H9 (cell line): ENCODE measurements at regions not wholly inside any gene's neighbourhood (a gene's known extent, or its start where the extent isn't known, plus 50 kb on each side); places are given as distances from the start of the nearest gene placed in this dataset.

ENCODE experiments used
- DNase-seq: peaks from one replicate; pipeline ENCODE4 v3.0.0-alpha.2; 2017
- H2AFZ ChIP-seq: one replicate; pipeline ENCODE4 v1.6.1; 2013; ENCODE audit warnings: mild to moderate bottlenecking, low read length, control low read depth, moderate library complexity
- H2AK5ac ChIP-seq: 2 replicates; pipeline ENCODE4 v1.6.1; 2013; ENCODE audit warnings: low read length, control low read depth, mixed read lengths; ENCODE audit not compliant: insufficient read length
- H2BK120ac ChIP-seq: one replicate; pipeline ENCODE4 v1.6.1; 2013; ENCODE audit warnings: low read depth, mild to moderate bottlenecking, low read length, control low read depth, inconsistent platforms; ENCODE audit not compliant: poor library complexity, severe bottlenecking
- H2BK12ac ChIP-seq: 2 replicates; pipeline ENCODE4 v1.6.1; 2013; ENCODE audit warnings: low read length, control low read depth, mixed read lengths, low read depth; ENCODE audit not compliant: insufficient read length
- H2BK15ac ChIP-seq: 2 replicates; pipeline ENCODE4 v1.6.1; 2013; ENCODE audit warnings: low read depth, low read length, control low read depth
- H2BK20ac ChIP-seq: one replicate; pipeline ENCODE4 v1.6.1; 2013; ENCODE audit warnings: low read depth, mild to moderate bottlenecking, low read length, control low read depth, inconsistent platforms; ENCODE audit not compliant: poor library complexity, severe bottlenecking
- H2BK5ac ChIP-seq: 2 replicates; pipeline ENCODE4 v1.6.1; 2013; ENCODE audit warnings: low read length, control low read depth, mixed read lengths; ENCODE audit not compliant: insufficient read length
- H3K14ac ChIP-seq: 2 replicates; pipeline ENCODE4 v1.6.1; 2013; ENCODE audit warnings: low read length, control low read depth; ENCODE audit not compliant: insufficient read depth
- H3K18ac ChIP-seq: 2 replicates; pipeline ENCODE4 v1.6.1; 2013; ENCODE audit warnings: low read depth, mild to moderate bottlenecking, mixed read lengths, low read length, control low read depth; ENCODE audit not compliant: insufficient read length
- H3K23ac ChIP-seq: 2 replicates; pipeline ENCODE4 v1.6.1; 2013; ENCODE audit warnings: low read length, control low read depth, mixed read lengths, low read depth; ENCODE audit not compliant: insufficient read length
- H3K23me2 ChIP-seq: 2 replicates; pipeline ENCODE4 v1.6.1; 2013; ENCODE audit warnings: low read depth, mild to moderate bottlenecking, mixed read lengths, low read length, control low read depth; ENCODE audit not compliant: insufficient read length, poor library complexity, severe bottlenecking
- H3K27ac ChIP-seq: 2 replicates; pipeline ENCODE4 v1.5.1; 2013; ENCODE audit warnings: low read length, control low read depth, mixed read lengths, low read depth; ENCODE audit not compliant: insufficient read length
- H3K27me3 ChIP-seq: 2 replicates; pipeline ENCODE4 v1.6.1; 2013; ENCODE audit warnings: low read length, control low read depth, inconsistent platforms; ENCODE audit not compliant: insufficient read depth
- H3K4ac ChIP-seq: 2 replicates; pipeline ENCODE4 v1.6.1; 2013; ENCODE audit warnings: low read depth, mild to moderate bottlenecking, control low read depth, inconsistent platforms, low read length, moderate library complexity
- H3K4me1 ChIP-seq: 2 replicates; pipeline ENCODE4 v1.6.1; 2013; ENCODE audit warnings: low read length, control low read depth, inconsistent platforms; ENCODE audit not compliant: insufficient read depth
- H3K4me2 ChIP-seq: 2 replicates; pipeline ENCODE4 v1.6.1; 2013; ENCODE audit warnings: low read length, control low read depth, mixed read lengths; ENCODE audit not compliant: insufficient read length, insufficient read depth
- H3K56ac ChIP-seq: 2 replicates; pipeline ENCODE4 v1.6.1; 2013; ENCODE audit warnings: low read depth, mild to moderate bottlenecking, mixed read lengths, low read length, control low read depth; ENCODE audit not compliant: insufficient read length
- H3K79me1 ChIP-seq: 2 replicates; pipeline ENCODE4 v1.6.1; 2013; ENCODE audit warnings: low read depth, mild to moderate bottlenecking, moderate library complexity, low read length, control low read depth, inconsistent platforms; ENCODE audit not compliant: insufficient read depth, poor library complexity, severe bottlenecking
- H3K79me2 ChIP-seq: 2 replicates; pipeline ENCODE4 v1.6.1; 2013; ENCODE audit warnings: low read length, control low read depth, inconsistent platforms; ENCODE audit not compliant: insufficient read depth
- H3K9ac ChIP-seq: 2 replicates; pipeline ENCODE4 v1.6.1; 2013; ENCODE audit warnings: low read length, control low read depth, mixed read lengths; ENCODE audit not compliant: insufficient read length; ENCODE audit errors: extremely low read depth
- H3K9me3 ChIP-seq: one replicate; pipeline ENCODE4 v1.6.1; 2013; ENCODE audit warnings: low read depth, low read length, inconsistent platforms; ENCODE audit not compliant: control insufficient read depth
- H3T11ph ChIP-seq: one replicate; pipeline ENCODE4 v1.6.1; 2013; ENCODE audit warnings: mild to moderate bottlenecking, low read length, control low read depth, inconsistent platforms
- H4K20me1 ChIP-seq: one replicate; pipeline ENCODE4 v1.6.1; 2013; ENCODE audit not compliant: control insufficient read depth, insufficient read length, insufficient read depth
- H4K5ac ChIP-seq: 2 replicates; pipeline ENCODE4 v1.6.1; 2013; ENCODE audit warnings: low read depth, mild to moderate bottlenecking, mixed read lengths, low read length, control low read depth; ENCODE audit not compliant: insufficient read length
- H4K8ac ChIP-seq: replicated peaks from 2 replicates; pipeline ENCODE4 v1.6.1; 2013; ENCODE audit warnings: low read length, control low read depth, mixed read lengths, low read depth; ENCODE audit not compliant: insufficient read length
- H4K91ac ChIP-seq: 2 replicates; pipeline ENCODE4 v1.6.1; 2013; ENCODE audit warnings: low read depth, mild to moderate bottlenecking, moderate library complexity, mixed read lengths, low read length, control low read depth; ENCODE audit not compliant: insufficient read length
- H3K27ac Mint-ChIP-seq, 3 experiments: 2 replicates in 2 of 3; 3 replicates in 1 of 3; pipeline ENCODE4 v1.8.0; 2020 to 2021; ENCODE audit warnings: mixed read lengths in 3 of 3, mild to moderate bottlenecking in 1 of 3, moderate library complexity in 1 of 3
- H3K27me3 Mint-ChIP-seq: 2 replicates; pipeline ENCODE4 v1.8.0; 2021; ENCODE audit warnings: low read depth, mild to moderate bottlenecking, moderate library complexity, mixed read lengths
- H3K36me3 Mint-ChIP-seq, 3 experiments: 2 replicates in 2 of 3; 3 replicates in 1 of 3; pipeline ENCODE4 v1.8.0; 2020 to 2021; ENCODE audit warnings: low read depth in 3 of 3, mixed read lengths in 3 of 3; ENCODE audit not compliant: insufficient read depth in 1 of 3
- H3K4me1 Mint-ChIP-seq, 2 experiments: 2 replicates each; pipeline ENCODE4 v1.8.0; 2020; ENCODE audit warnings: mixed read lengths in 2 of 2
- H3K4me3 Mint-ChIP-seq, 2 experiments: 2 replicates in 1 of 2; 3 replicates in 1 of 2; pipeline ENCODE4 v1.8.0; 2020 to 2021; ENCODE audit warnings: mild to moderate bottlenecking in 2 of 2, mixed read lengths in 2 of 2, moderate library complexity in 1 of 2
- H3K9me3 Mint-ChIP-seq, 2 experiments: 2 replicates in 1 of 2; 3 replicates in 1 of 2; pipeline ENCODE4 v1.8.0; 2020; ENCODE audit warnings: mild to moderate bottlenecking in 2 of 2, mixed read lengths in 2 of 2, moderate library complexity in 1 of 2
- WGBS: extraction: QIAGEN DNeasy Blood & Tissue Kit; methylation state at CpG from one replicate; pipeline ENCODE4 v1.1.7; 2013; ENCODE audit warnings: missing lambda C conversion rate, low lambda C conversion rate, mixed read lengths; ENCODE audit not compliant: insufficient read length; ENCODE audit errors: extremely low coverage; 5-methylcytosine and 5-hydroxymethylcytosine counted together
- TF ChIP-seq, protein P1 (sequence below): fragments of 200-600 bp; sonication (generic); conservative IDR thresholded peaks from 3 replicates; pipeline ENCODE4 v1.8.0; 2021; ENCODE audit warnings: antibody characterized with exemption, mild to moderate bottlenecking

DNA sequence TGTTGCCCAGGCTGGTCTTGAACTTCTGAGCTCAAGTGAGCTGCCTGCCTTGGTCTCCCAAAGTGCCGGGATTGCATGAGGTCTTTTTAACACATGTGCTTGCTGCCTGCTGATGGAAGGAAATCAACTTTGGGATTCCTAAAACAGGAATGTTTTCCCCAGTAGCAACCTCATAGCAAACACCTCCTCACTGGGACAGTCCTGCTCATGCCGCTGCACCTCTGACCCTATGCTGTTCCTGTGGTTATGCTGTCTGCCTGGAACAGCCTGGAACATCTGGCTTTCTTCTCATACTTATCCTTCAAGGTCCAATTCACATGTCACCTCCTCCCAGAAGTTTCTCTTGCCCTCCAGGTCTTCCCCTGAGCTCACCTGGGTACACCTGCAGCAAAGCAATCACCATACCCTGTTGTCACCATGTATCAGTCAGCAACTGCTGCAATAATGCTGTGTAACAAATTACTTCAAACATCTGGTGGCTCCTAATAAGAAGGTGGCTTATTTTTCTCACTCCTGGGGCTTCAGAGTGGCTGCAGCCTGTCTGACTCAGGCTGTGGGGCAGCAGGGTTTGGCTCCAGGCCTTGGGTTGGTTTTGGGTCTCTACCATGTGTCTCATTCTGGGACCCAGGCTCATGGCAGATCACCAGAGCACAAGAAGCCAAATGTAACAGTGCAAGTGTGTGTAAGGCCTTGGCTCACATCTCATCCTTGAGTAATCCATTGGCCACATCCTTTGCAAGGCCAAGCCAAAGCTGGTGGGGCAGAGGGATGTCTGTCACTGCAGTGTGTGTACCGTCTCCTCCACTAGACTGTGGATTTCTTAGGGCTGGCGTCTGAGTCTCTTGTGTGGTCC is 59.4 kb upstream of the SORCS2 start:
- Histone ChIP-seq H3K9ac (no peak overlapping the region), H2BK12ac (no peak overlapping the region), H3K14ac (no peak overlapping the region), H3K4me1 (0 out of 2 replicates have a peak, but pooled peaks cover 3% of the 10 kb centered on the region), H2AK5ac (no peak overlapping the region), H2BK20ac (no peak overlapping the region), H3K4ac (no peak overlapping the region), H3K27me3 (no peaks in the 10 kb centered on the region), H3K23ac (no peak overlapping the region), H4K20me1 (no peaks in the 10 kb centered on the region), H2BK15ac (no peak overlapping the region), H2AFZ (no peak overlapping the region), H3K79me2 (no peaks in the 10 kb centered on the region), H3K4me2 (no peak overlapping the region), H2BK120ac (no peak overlapping the region), H4K5ac (no peak overlapping the region), H3T11ph (no peak overlapping the region), H3K18ac (no peak overlapping the region), H3K79me1 (no peaks in the 10 kb centered on the region), H3K9me3 (no peaks in the 10 kb centered on the region), H3K23me2 (no peaks in the 10 kb centered on the region), H4K91ac (no peak overlapping the region), H3K27ac (no peak overlapping the region), H4K8ac (no peak overlapping the region), H2BK5ac (no peak overlapping the region), H3K56ac (no peak overlapping the region)
- peaks cover 0 to 3% of the 10 kb centered on the region in 2 experiments; a peak in 2 of 5 replicates for H3K9me3 Mint-ChIP-seq
- peaks cover 16 to 19% of the 10 kb centered on the region in 2 experiments for H3K4me1 Mint-ChIP-seq
- no peak overlapping the region; a peak in 1 of 5 replicates for H3K4me3 Mint-ChIP-seq
- DNase-seq = no peak
- no CpG with 5 or more reads among the region's 4 CpGs for WGBS
- TF ChIP-seq, protein P1, sequence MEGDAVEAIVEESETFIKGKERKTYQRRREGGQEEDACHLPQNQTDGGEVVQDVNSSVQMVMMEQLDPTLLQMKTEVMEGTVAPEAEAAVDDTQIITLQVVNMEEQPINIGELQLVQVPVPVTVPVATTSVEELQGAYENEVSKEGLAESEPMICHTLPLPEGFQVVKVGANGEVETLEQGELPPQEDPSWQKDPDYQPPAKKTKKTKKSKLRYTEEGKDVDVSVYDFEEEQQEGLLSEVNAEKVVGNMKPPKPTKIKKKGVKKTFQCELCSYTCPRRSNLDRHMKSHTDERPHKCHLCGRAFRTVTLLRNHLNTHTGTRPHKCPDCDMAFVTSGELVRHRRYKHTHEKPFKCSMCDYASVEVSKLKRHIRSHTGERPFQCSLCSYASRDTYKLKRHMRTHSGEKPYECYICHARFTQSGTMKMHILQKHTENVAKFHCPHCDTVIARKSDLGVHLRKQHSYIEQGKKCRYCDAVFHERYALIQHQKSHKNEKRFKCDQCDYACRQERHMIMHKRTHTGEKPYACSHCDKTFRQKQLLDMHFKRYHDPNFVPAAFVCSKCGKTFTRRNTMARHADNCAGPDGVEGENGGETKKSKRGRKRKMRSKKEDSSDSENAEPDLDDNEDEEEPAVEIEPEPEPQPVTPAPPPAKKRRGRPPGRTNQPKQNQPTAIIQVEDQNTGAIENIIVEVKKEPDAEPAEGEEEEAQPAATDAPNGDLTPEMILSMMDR = no peak
- H3K27me3 Mint-ChIP-seq = peaks cover 6% of the 10 kb centered on the region
- H3K27ac Mint-ChIP-seq = no peak overlapping the region
- H3K36me3 Mint-ChIP-seq = no peaks in the 10 kb centered on the region
